Naive B cell (primary cell): ENCODE measurements at regions not wholly inside any gene's neighbourhood (a gene's known extent, or its start where the extent isn't known, plus 50 kb on each side); places are given as distances from the start of the nearest gene placed in this dataset.

Source experiments
- ATAC-seq, 2 donors: fragments of 150-1000 bp; cut with Tn5 transposase; 2 replicates each; pipeline ENCODE4 v1.10.0; 2021; ENCODE audit warnings: low read depth in 2 of 2, mild to moderate bottlenecking in 2 of 2, moderate library complexity in 2 of 2
- DNase-seq: peaks from one replicate; pipeline ENCODE4 v3.0.0; 2022
- H3K27ac Mint-ChIP-seq, 6 donors: one replicate each; pipeline ENCODE4 v1.8.0; 2020 to 2022; ENCODE audit warnings: mild to moderate bottlenecking in 6 of 6, mixed read lengths in 6 of 6, moderate library complexity in 5 of 6, inconsistent platforms in 2 of 6
- H3K27me3 Mint-ChIP-seq, 3 donors: one replicate each; pipeline ENCODE4 v1.8.0; 2021 to 2022; ENCODE audit warnings: mixed read lengths in 3 of 3, mild to moderate bottlenecking in 1 of 3
- H3K36me3 Mint-ChIP-seq, 2 donors: one replicate each; pipeline ENCODE4 v1.8.0; 2020 to 2022; ENCODE audit warnings: mixed read lengths in 2 of 2, inconsistent platforms in 1 of 2, mild to moderate bottlenecking in 1 of 2
- H3K4me1 Mint-ChIP-seq, 3 donors: one replicate each; pipeline ENCODE4 v1.8.0; 2020 to 2022; ENCODE audit warnings: mixed read lengths in 3 of 3, inconsistent platforms in 1 of 3, mild to moderate bottlenecking in 1 of 3, moderate library complexity in 1 of 3
- H3K4me3 Mint-ChIP-seq, 8 donors: one replicate each; pipeline ENCODE4 v1.8.0; 2020 to 2022; ENCODE audit warnings: mild to moderate bottlenecking in 8 of 8, mixed read lengths in 8 of 8, moderate library complexity in 8 of 8, inconsistent platforms in 2 of 8
- H3K9me3 Mint-ChIP-seq, 7 donors: one replicate each; pipeline ENCODE4 v1.8.0; 2020 to 2022; ENCODE audit warnings: mixed read lengths in 7 of 7, mild to moderate bottlenecking in 5 of 7, inconsistent platforms in 2 of 7, moderate library complexity in 1 of 7

GRCh38 chr7:35508623-35509400, 186.1 kb downstream of the HERPUD2 start:
- H3K4me3 Mint-ChIP-seq, result no peak overlapping the region
- H3K27me3 Mint-ChIP-seq, result peaks cover 9 to 27% (median 12%) of the 10 kb centered on the region in 3 donors
- DNase-seq, result no peak
- H3K4me1 Mint-ChIP-seq, result no peaks in the 10 kb centered on the region
- H3K9me3 Mint-ChIP-seq, result no peaks in the 10 kb centered on the region
- no peak overlapping the region for H3K27ac Mint-ChIP-seq
- no peak for ATAC-seq
- H3K36me3 Mint-ChIP-seq, result no peaks in the 10 kb centered on the region

- Mint-ChIP-seq H3K27ac (no peak overlapping the region), H3K4me3 (no peak overlapping the region), H3K27me3 (peaks cover 3 to 5% (median 5%) of the 10 kb centered on the region in 3 donors), H3K36me3 (no peaks in the 10 kb centered on the region), H3K4me1 (no peaks in the 10 kb centered on the region), H3K9me3 (no peaks in the 10 kb centered on the region)
- no peak for ATAC-seq
- no peak for DNase-seq
Observed at GRCh38 chr7:35505066-35505465, 189.9 kb downstream of the HERPUD2 start.

- H3K36me3 Mint-ChIP-seq, result no peaks in the 10 kb centered on the region
- no peaks in the 10 kb centered on the region for H3K4me1 Mint-ChIP-seq
- no peak overlapping the region for H3K4me3 Mint-ChIP-seq
- ATAC-seq (no peak), DNase-seq (no peak)
- H3K9me3 Mint-ChIP-seq, result no peaks in the 10 kb centered on the region
- H3K27ac Mint-ChIP-seq, result no peak overlapping the region
- peaks cover 3 to 9% (median 7%) of the 10 kb centered on the region in 3 donors for H3K27me3 Mint-ChIP-seq
Observed at GRCh38 chr7:35504365-35504764, 190.6 kb downstream of the HERPUD2 start.

GRCh38 chr7:35501681-35502080, 193.3 kb downstream of the HERPUD2 start:
- Mint-ChIP-seq H3K27me3 (peaks cover 14 to 34% (median 30%) of the 10 kb centered on the region in 3 donors), H3K4me1 (no peaks in the 10 kb centered on the region), H3K36me3 (no peaks in the 10 kb centered on the region), H3K4me3 (no peak overlapping the region), H3K9me3 (peaks cover 0 to 3% (median 0%) of the 10 kb centered on the region in 7 donors), H3K27ac (no peak overlapping the region)
- DNase-seq, result no peak
- no peak for ATAC-seq

- Mint-ChIP-seq H3K4me3 (no peak overlapping the region), H3K4me1 (no peaks in the 10 kb centered on the region), H3K9me3 (peaks cover 0 to 3% (median 0%) of the 10 kb centered on the region in 7 donors), H3K27me3 (peaks cover 14 to 37% (median 32%) of the 10 kb centered on the region in 3 donors), H3K36me3 (no peaks in the 10 kb centered on the region), H3K27ac (no peak overlapping the region)
- DNase-seq, result no peak
- ATAC-seq, result no peak
Observed at GRCh38 chr7:35499226-35499625, 195.7 kb downstream of the HERPUD2 start.

- H3K4me3 Mint-ChIP-seq, result peak overlapping the region in 1 of 8 donors; percentile 34
- peaks cover 14 to 42% (median 37%) of the 10 kb centered on the region in 3 donors for H3K27me3 Mint-ChIP-seq
- no peak for ATAC-seq
- no peak for DNase-seq
- H3K36me3 Mint-ChIP-seq, result no peaks in the 10 kb centered on the region
- peaks cover 0 to 3% (median 0%) of the 10 kb centered on the region in 7 donors for H3K9me3 Mint-ChIP-seq
- H3K4me1 Mint-ChIP-seq, result no peaks in the 10 kb centered on the region
- H3K27ac Mint-ChIP-seq, result peak overlapping the region in 1 of 6 donors; percentile 16
Observed at GRCh38 chr7:35498416-35498815, 196.5 kb downstream of the HERPUD2 start.

- Mint-ChIP-seq H3K4me1 (no peaks in the 10 kb centered on the region), H3K36me3 (no peaks in the 10 kb centered on the region), H3K9me3 (peaks cover 0 to 3% (median 0%) of the 10 kb centered on the region in 7 donors), H3K27ac (no peak overlapping the region), H3K27me3 (peaks cover 15 to 44% (median 37%) of the 10 kb centered on the region in 3 donors), H3K4me3 (no peak overlapping the region)
- ATAC-seq (no peak), DNase-seq (no peak)
Observed at GRCh38 chr7:35495844-35496243, 199.1 kb downstream of the HERPUD2 start.

GRCh38 chr7:35495377-35495776, 199.6 kb downstream of the HERPUD2 start:
- DNase-seq (no peak), ATAC-seq (no peak)
- H3K4me1 Mint-ChIP-seq, result no peaks in the 10 kb centered on the region
- no peak overlapping the region for H3K4me3 Mint-ChIP-seq
- H3K9me3 Mint-ChIP-seq, result peaks cover 0 to 3% (median 0%) of the 10 kb centered on the region in 7 donors
- H3K27ac Mint-ChIP-seq, result peak overlapping the region in 1 of 6 donors; percentile 70
- H3K36me3 Mint-ChIP-seq, result no peaks in the 10 kb centered on the region
- H3K27me3 Mint-ChIP-seq, result peaks cover 17 to 49% (median 37%) of the 10 kb centered on the region in 3 donors

GRCh38 chr7:35494407-35494806, 200.5 kb downstream of the HERPUD2 start:
- Mint-ChIP-seq H3K4me3 (no peak overlapping the region), H3K9me3 (peaks cover 0 to 3% (median 0%) of the 10 kb centered on the region in 7 donors), H3K27ac (no peak overlapping the region), H3K36me3 (no peaks in the 10 kb centered on the region), H3K4me1 (no peaks in the 10 kb centered on the region), H3K27me3 (peaks cover 18 to 44% (median 30%) of the 10 kb centered on the region in 3 donors)
- DNase-seq, result no peak
- ATAC-seq, result no peak

GRCh38 chr7:35492451-35493175, 202.3 kb downstream of the HERPUD2 start:
- peaks cover 11 to 26% (median 26%) of the 10 kb centered on the region in 3 donors for H3K27me3 Mint-ChIP-seq
- ATAC-seq, result no peak
- H3K4me1 Mint-ChIP-seq, result no peaks in the 10 kb centered on the region
- H3K4me3 Mint-ChIP-seq, result no peak overlapping the region
- peaks cover 0 to 3% (median 0%) of the 10 kb centered on the region in 7 donors for H3K9me3 Mint-ChIP-seq
- H3K27ac Mint-ChIP-seq, result no peak overlapping the region
- no peak for DNase-seq
- no peaks in the 10 kb centered on the region for H3K36me3 Mint-ChIP-seq

GRCh38 chr7:35491233-35491632, 203.7 kb downstream of the HERPUD2 start:
- ATAC-seq (no peak), DNase-seq (no peak)
- Mint-ChIP-seq H3K4me3 (no peak overlapping the region), H3K4me1 (no peaks in the 10 kb centered on the region), H3K27me3 (peaks cover 7 to 19% (median 18%) of the 10 kb centered on the region in 3 donors), H3K9me3 (no peaks in the 10 kb centered on the region), H3K27ac (no peak overlapping the region), H3K36me3 (no peaks in the 10 kb centered on the region)

GRCh38 chr7:35487841-35488240, 207.1 kb downstream of the HERPUD2 start:
- Mint-ChIP-seq H3K4me3 (no peak overlapping the region), H3K4me1 (no peaks in the 10 kb centered on the region), H3K27ac (no peak overlapping the region), H3K27me3 (peaks cover 23 to 32% (median 29%) of the 10 kb centered on the region in 3 donors), H3K36me3 (no peaks in the 10 kb centered on the region), H3K9me3 (no peaks in the 10 kb centered on the region)
- DNase-seq (no peak), ATAC-seq (no peak)

- Mint-ChIP-seq H3K9me3 (no peaks in the 10 kb centered on the region), H3K4me1 (no peaks in the 10 kb centered on the region), H3K4me3 (no peak overlapping the region), H3K27ac (no peak overlapping the region), H3K27me3 (peaks cover 25 to 33% (median 33%) of the 10 kb centered on the region in 3 donors), H3K36me3 (no peaks in the 10 kb centered on the region)
- ATAC-seq (no peak), DNase-seq (no peak)
Observed at GRCh38 chr7:35487402-35487801, 207.5 kb downstream of the HERPUD2 start.

- Mint-ChIP-seq H3K4me3 (no peak overlapping the region), H3K27me3 (peaks cover 39 to 46% (median 44%) of the 10 kb centered on the region in 3 donors), H3K4me1 (no peaks in the 10 kb centered on the region), H3K27ac (no peak overlapping the region), H3K36me3 (no peaks in the 10 kb centered on the region), H3K9me3 (peaks cover 0 to 2% (median 0%) of the 10 kb centered on the region in 7 donors)
- DNase-seq (no peak), ATAC-seq (no peak)
Observed at GRCh38 chr7:35485436-35485835, 209.5 kb downstream of the HERPUD2 start.
